GM23338 (cell line): ENCODE measurements at regions not wholly inside any gene's neighbourhood (a gene's known extent, or its start where the extent isn't known, plus 50 kb on each side); places are given as distances from the start of the nearest gene placed in this dataset.

Experiments used
- ATAC-seq: fragments of 200-7000 bp; cut with Tn5 transposase; 3 replicates; pipeline ENCODE4 v1.9.1; 2020
- DNase-seq: peaks from one replicate; pipeline ENCODE4 v3.0.0-alpha.2; 2015; ENCODE audit warnings: low spot score
- H2AFZ ChIP-seq: fragments of 200-600 bp; sonication (generic); 2 replicates; pipeline ENCODE4 v1.8.0; 2016; ENCODE audit warnings: antibody characterized with exemption, mild to moderate bottlenecking, moderate library complexity
- H3F3A ChIP-seq: fragments of 200-600 bp; sonication (generic); replicated peaks from 2 replicates; pipeline ENCODE4 v1.8.0; 2017; ENCODE audit warnings: antibody characterized with exemption, mixed run types, low read depth
- H3K27ac ChIP-seq: fragments of 200-600 bp; sonication (generic); 2 replicates; pipeline ENCODE4 v1.6.1; 2016; ENCODE audit warnings: low read depth
- H3K27me3 ChIP-seq: fragments of 200-600 bp; sonication (generic); 2 replicates; pipeline ENCODE4 v1.8.0; 2016; ENCODE audit warnings: mild to moderate bottlenecking, mixed run types, moderate library complexity; ENCODE audit not compliant: insufficient read depth
- H3K36me3 ChIP-seq: fragments of 200-600 bp; sonication (generic); 2 replicates; pipeline ENCODE4 v1.8.0; 2016; ENCODE audit warnings: mild to moderate bottlenecking; ENCODE audit not compliant: insufficient read depth
- H3K4me1 ChIP-seq: fragments of 200-600 bp; sonication (generic); 2 replicates; pipeline ENCODE4 v1.8.0; 2016; ENCODE audit warnings: mild to moderate bottlenecking, moderate library complexity; ENCODE audit not compliant: insufficient read depth
- H3K4me2 ChIP-seq: fragments of 200-600 bp; sonication (generic); 2 replicates; pipeline ENCODE4 v1.7.1; 2017; ENCODE audit warnings: mixed run types
- H3K4me3 ChIP-seq: fragments of 200-600 bp; sonication (generic); 2 replicates; pipeline ENCODE4 v1.6.1; 2016; ENCODE audit warnings: mixed run types
- H3K79me2 ChIP-seq: fragments of 200-600 bp; sonication (generic); replicated peaks from 2 replicates; pipeline ENCODE4 v1.8.0; 2017; ENCODE audit warnings: mild to moderate bottlenecking; ENCODE audit not compliant: insufficient read depth
- H3K9me2 ChIP-seq: fragments of 200-600 bp; sonication (generic); 2 replicates; pipeline ENCODE4 v1.8.0; 2017; ENCODE audit not compliant: insufficient read depth
- H4K20me1 ChIP-seq: fragments of 200-600 bp; sonication (generic); replicated peaks from 2 replicates; pipeline ENCODE4 v1.8.0; 2017; ENCODE audit warnings: mild to moderate bottlenecking; ENCODE audit not compliant: insufficient read depth
- H3K27ac Mint-ChIP-seq: 2 replicates; pipeline ENCODE4 v1.8.0; 2020; ENCODE audit warnings: inconsistent platforms, mild to moderate bottlenecking, moderate library complexity, mixed read lengths
- H3K27me3 Mint-ChIP-seq: 3 replicates; pipeline ENCODE4 v1.8.0; 2022; ENCODE audit warnings: low read depth, mild to moderate bottlenecking, moderate library complexity, mixed read lengths, inconsistent platforms; ENCODE audit not compliant: insufficient read depth, poor library complexity
- H3K36me3 Mint-ChIP-seq: 3 replicates; pipeline ENCODE4 v1.8.0; 2021; ENCODE audit warnings: low read depth, mild to moderate bottlenecking, inconsistent platforms, moderate library complexity, mixed read lengths
- H3K4me1 Mint-ChIP-seq: 3 replicates; pipeline ENCODE4 v1.8.0; 2020; ENCODE audit warnings: mild to moderate bottlenecking, inconsistent platforms, mixed read lengths
- H3K4me3 Mint-ChIP-seq: 3 replicates; pipeline ENCODE4 v1.8.0; 2021; ENCODE audit warnings: moderate library complexity, mild to moderate bottlenecking, inconsistent platforms, mixed read lengths
- H3K9me3 Mint-ChIP-seq: 3 replicates; pipeline ENCODE4 v1.8.0; 2020; ENCODE audit warnings: moderate library complexity, mild to moderate bottlenecking, inconsistent platforms, mixed read lengths
- CTCF ChIP-seq, 2 experiments: fragments of 200-600 bp in 1 of 2; sonication (generic) in 1 of 2; conservative IDR thresholded peaks; 2 replicates each; pipeline versions ENCODE4 v1.5.1 to v1.6.1; 2016 to 2017; ENCODE audit warnings: antibody characterized with exemption in 2 of 2, low read depth in 2 of 2, mild to moderate bottlenecking in 2 of 2, moderate library complexity in 1 of 2
- EZH2 ChIP-seq: fragments of 200-600 bp; sonication (generic); IDR thresholded peaks from one replicate; pipeline ENCODE4 v1.8.0; 2017; ENCODE audit warnings: antibody characterized with exemption, mild to moderate bottlenecking, low read depth; ENCODE audit not compliant: unreplicated experiment
- EZH2phosphoT487 ChIP-seq: fragments of 200-600 bp; sonication (generic); IDR thresholded peaks from one replicate; pipeline ENCODE4 v1.8.1; 2018; ENCODE audit warnings: antibody characterized with exemption; ENCODE audit not compliant: unreplicated experiment
- JUNB ChIP-seq: IDR thresholded peaks from one replicate; pipeline ENCODE4 v1.6.1; 2016; ENCODE audit warnings: antibody characterized with exemption; ENCODE audit not compliant: unreplicated experiment
- NANOG ChIP-seq: IDR thresholded peaks from 2 replicates; pipeline ENCODE4 v1.6.1; 2016; ENCODE audit warnings: antibody characterized with exemption, borderline replicate concordance
- POLR2AphosphoS5 ChIP-seq: IDR thresholded peaks from 2 replicates; pipeline ENCODE4 v1.6.1; 2016; ENCODE audit warnings: antibody characterized with exemption, low read depth
- STAT1 ChIP-seq: IDR thresholded peaks from one replicate; pipeline ENCODE4 v1.6.1; 2016; ENCODE audit warnings: antibody characterized with exemption; ENCODE audit not compliant: unreplicated experiment
- ZNF114 ChIP-seq: fragments of 250-450 bp; sonication (Bioruptor Pico); IDR thresholded peaks from 2 replicates; pipeline ENCODE4 v1.5.0; 2020; ENCODE audit warnings: mild to moderate bottlenecking, moderate library complexity
- ZNF462 ChIP-seq: fragments of 250-450 bp; sonication (Bioruptor Pico); IDR thresholded peaks from 2 replicates; pipeline ENCODE4 v1.5.0; 2020; ENCODE audit warnings: mild to moderate bottlenecking, moderate library complexity
- TF ChIP-seq, protein P1 (sequence below): IDR thresholded peaks from one replicate; pipeline ENCODE4 v1.6.1; 2018; ENCODE audit warnings: antibody characterized with exemption; ENCODE audit not compliant: unreplicated experiment
- TF ChIP-seq, protein P2 (sequence below): IDR thresholded peaks from 2 replicates; pipeline ENCODE4 v1.6.1; 2016; ENCODE audit warnings: antibody characterized with exemption

- H3K27me3 Mint-ChIP-seq, result no peaks in the 10 kb centered on the region
- no peak overlapping the region for H3K4me3 Mint-ChIP-seq
- DNase-seq (no peak), ATAC-seq (no peak)
- Histone ChIP-seq H4K20me1 (no peaks in the 10 kb centered on the region), H3K36me3 (no peaks in the 10 kb centered on the region), H3K4me1 (no peaks in the 10 kb centered on the region), H3K4me2 (no peak overlapping the region), H3K4me3 (no peak overlapping the region), H3K9me2 (no peaks in the 10 kb centered on the region), H3K27me3 (no peaks in the 10 kb centered on the region), H3K79me2 (no peaks in the 10 kb centered on the region), H2AFZ (no peak overlapping the region), H3F3A (no peaks in the 10 kb centered on the region), H3K27ac (no peak overlapping the region)
- H3K36me3 Mint-ChIP-seq, result no peaks in the 10 kb centered on the region; the same call in 2 of the 3 replicates
- no peaks in the 10 kb centered on the region for H3K9me3 Mint-ChIP-seq
- H3K27ac Mint-ChIP-seq, result no peak overlapping the region
- H3K4me1 Mint-ChIP-seq, result peaks cover 4% of the 10 kb centered on the region; the same call in 2 of the 3 replicates
- TF ChIP-seq STAT1 (no peak), CTCF (conservative IDR thresholded peaks at IDR 0.05; ENCODE audit: low read depth in 2 of 2) (no peak), ZNF114 (no peak), JUNB (no peak), ZNF462 (CRISPR knock-in tag) (no peak), EZH2 (no peak), EZH2phosphoT487 (no peak), POLR2AphosphoS5 (no peak), NANOG (no peak)
- TF ChIP-seq, protein P1, sequence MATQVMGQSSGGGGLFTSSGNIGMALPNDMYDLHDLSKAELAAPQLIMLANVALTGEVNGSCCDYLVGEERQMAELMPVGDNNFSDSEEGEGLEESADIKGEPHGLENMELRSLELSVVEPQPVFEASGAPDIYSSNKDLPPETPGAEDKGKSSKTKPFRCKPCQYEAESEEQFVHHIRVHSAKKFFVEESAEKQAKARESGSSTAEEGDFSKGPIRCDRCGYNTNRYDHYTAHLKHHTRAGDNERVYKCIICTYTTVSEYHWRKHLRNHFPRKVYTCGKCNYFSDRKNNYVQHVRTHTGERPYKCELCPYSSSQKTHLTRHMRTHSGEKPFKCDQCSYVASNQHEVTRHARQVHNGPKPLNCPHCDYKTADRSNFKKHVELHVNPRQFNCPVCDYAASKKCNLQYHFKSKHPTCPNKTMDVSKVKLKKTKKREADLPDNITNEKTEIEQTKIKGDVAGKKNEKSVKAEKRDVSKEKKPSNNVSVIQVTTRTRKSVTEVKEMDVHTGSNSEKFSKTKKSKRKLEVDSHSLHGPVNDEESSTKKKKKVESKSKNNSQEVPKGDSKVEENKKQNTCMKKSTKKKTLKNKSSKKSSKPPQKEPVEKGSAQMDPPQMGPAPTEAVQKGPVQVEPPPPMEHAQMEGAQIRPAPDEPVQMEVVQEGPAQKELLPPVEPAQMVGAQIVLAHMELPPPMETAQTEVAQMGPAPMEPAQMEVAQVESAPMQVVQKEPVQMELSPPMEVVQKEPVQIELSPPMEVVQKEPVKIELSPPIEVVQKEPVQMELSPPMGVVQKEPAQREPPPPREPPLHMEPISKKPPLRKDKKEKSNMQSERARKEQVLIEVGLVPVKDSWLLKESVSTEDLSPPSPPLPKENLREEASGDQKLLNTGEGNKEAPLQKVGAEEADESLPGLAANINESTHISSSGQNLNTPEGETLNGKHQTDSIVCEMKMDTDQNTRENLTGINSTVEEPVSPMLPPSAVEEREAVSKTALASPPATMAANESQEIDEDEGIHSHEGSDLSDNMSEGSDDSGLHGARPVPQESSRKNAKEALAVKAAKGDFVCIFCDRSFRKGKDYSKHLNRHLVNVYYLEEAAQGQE, result no peak
- TF ChIP-seq, protein P2, sequence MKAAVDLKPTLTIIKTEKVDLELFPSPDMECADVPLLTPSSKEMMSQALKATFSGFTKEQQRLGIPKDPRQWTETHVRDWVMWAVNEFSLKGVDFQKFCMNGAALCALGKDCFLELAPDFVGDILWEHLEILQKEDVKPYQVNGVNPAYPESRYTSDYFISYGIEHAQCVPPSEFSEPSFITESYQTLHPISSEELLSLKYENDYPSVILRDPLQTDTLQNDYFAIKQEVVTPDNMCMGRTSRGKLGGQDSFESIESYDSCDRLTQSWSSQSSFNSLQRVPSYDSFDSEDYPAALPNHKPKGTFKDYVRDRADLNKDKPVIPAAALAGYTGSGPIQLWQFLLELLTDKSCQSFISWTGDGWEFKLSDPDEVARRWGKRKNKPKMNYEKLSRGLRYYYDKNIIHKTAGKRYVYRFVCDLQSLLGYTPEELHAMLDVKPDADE, result no peak
These were observed 331.0 kb downstream of the ASMT start for GRCh38 chrX:1945879-1946278.
